Neural progenitor cell (in vitro differentiated cells): ENCODE measurements at regions not wholly inside any gene's neighbourhood (a gene's known extent, or its start where the extent isn't known, plus 50 kb on each side); places are given as distances from the start of the nearest gene placed in this dataset.

ENCODE experiments used
- CTCF ChIP-seq: fragments of 200-600 bp; sonication (generic); IDR thresholded peaks from 2 replicates; pipeline ENCODE4 v1.5.1; 2017; ENCODE audit warnings: antibody characterized with exemption, mild to moderate bottlenecking
- EZH2 ChIP-seq: fragments of 200-600 bp; sonication (generic); IDR thresholded peaks from 2 replicates; pipeline ENCODE4 v1.6.1; 2017; ENCODE audit warnings: antibody characterized with exemption, mild to moderate bottlenecking, moderate library complexity

DNA sequence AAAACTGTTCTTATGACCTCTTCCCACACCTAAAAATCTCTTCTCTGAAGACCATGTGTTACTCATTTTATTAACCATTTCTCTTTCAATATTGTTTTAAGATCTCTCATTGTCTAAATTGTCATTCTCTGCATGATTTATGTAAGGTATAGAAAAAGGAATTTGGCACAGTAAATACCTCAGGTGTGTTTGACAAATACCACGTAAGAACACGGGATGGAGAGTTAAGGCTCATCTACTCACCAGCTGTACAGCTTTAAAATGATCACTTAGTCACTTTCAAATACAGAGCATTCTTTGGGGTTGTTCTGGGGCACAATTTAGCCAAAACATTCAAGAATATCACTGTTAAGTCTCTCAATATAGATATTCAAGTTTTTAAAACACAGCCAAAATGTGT is 627.1 kb downstream of the MCTP2 start:
- TF ChIP-seq CTCF = no peak
- no peak for TF ChIP-seq EZH2
